Right atrium auricular region (tissue), 2 donors: ENCODE measurements at regions not wholly inside any gene's neighbourhood (a gene's known extent, or its start where the extent isn't known, plus 50 kb on each side); places are given as distances from the start of the nearest gene placed in this dataset.
"Not testable (repeated sequence)": the region's sequence is repeated elsewhere in the genome, so short reads cannot be mapped to it uniquely, and the experiment has no call there.

ENCODE experiments used
- DNase-seq: peaks from one replicate; pipeline ENCODE4 v3.0.0-alpha.2; 2019; ENCODE audit warnings: low spot score
- H3K27ac ChIP-seq, 2 donors: fragments of 200-600 bp; sonication (generic); 1 replicate in 1 of 2; 2 replicates in 1 of 2; pipeline ENCODE4 v1.5.1; 2016 to 2019
- H3K27me3 ChIP-seq, 2 donors: fragments of 200-600 bp; sonication (generic); one replicate each; pipeline versions ENCODE4 v1.5.1 to v1.6.0; 2017 to 2019
- H3K36me3 ChIP-seq: fragments of 200-600 bp; sonication (generic); one replicate; pipeline ENCODE4 v1.5.1; 2016
- H3K4me1 ChIP-seq, 2 donors: fragments of 200-600 bp; sonication (generic); one replicate each; pipeline versions ENCODE4 v1.5.1 to v1.6.0; 2017 to 2019
- H3K4me3 ChIP-seq, 2 donors: fragments of 200-600 bp; sonication (generic); 1 replicate in 1 of 2; 2 replicates in 1 of 2; pipeline ENCODE4 v1.5.1; 2017 to 2019; ENCODE audit warnings: mild to moderate bottlenecking in 1 of 2, moderate library complexity in 1 of 2
- H3K9me3 ChIP-seq, 2 donors: fragments of 200-600 bp; sonication (generic); one replicate each; pipeline ENCODE4 v1.5.1; 2019
- TF ChIP-seq, protein P1 (sequence below), 2 donors: fragments of 200-600 bp; sonication (generic); IDR thresholded peaks; one replicate each; pipeline ENCODE4 v1.5.1; 2019; ENCODE audit warnings: antibody characterized with exemption in 2 of 2

DNA sequence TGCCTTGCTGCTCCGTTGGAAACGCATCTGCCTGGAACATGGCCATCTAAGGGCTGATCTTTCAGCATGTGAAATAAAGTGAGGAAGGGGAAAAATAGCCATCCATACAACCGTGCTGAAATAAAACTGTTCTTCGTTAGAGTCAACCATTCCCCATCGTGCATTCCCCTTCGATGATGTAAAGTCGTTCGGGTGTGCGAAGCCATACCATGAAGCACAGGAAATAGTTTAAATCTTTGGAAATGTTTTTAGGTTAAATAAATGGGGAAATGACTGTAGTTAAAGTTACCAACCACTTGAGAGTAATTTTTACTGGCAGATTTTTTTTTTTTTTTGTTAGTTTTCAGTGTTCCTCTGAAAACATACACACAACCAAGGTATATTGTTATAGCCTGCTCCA lies 302.5 kb downstream of the SH3GL2 start:
- H3K9me3 ChIP-seq = no peaks in the 10 kb centered on the region
- no peaks in the 10 kb centered on the region for H3K4me1 ChIP-seq
- no peaks in the 10 kb centered on the region for H3K36me3 ChIP-seq
- no peaks in the 10 kb centered on the region for H3K27me3 ChIP-seq
- TF ChIP-seq, protein P1, sequence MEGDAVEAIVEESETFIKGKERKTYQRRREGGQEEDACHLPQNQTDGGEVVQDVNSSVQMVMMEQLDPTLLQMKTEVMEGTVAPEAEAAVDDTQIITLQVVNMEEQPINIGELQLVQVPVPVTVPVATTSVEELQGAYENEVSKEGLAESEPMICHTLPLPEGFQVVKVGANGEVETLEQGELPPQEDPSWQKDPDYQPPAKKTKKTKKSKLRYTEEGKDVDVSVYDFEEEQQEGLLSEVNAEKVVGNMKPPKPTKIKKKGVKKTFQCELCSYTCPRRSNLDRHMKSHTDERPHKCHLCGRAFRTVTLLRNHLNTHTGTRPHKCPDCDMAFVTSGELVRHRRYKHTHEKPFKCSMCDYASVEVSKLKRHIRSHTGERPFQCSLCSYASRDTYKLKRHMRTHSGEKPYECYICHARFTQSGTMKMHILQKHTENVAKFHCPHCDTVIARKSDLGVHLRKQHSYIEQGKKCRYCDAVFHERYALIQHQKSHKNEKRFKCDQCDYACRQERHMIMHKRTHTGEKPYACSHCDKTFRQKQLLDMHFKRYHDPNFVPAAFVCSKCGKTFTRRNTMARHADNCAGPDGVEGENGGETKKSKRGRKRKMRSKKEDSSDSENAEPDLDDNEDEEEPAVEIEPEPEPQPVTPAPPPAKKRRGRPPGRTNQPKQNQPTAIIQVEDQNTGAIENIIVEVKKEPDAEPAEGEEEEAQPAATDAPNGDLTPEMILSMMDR (IDR thresholded peaks at IDR 0.05) = no peak
- no peak for DNase-seq
- H3K4me3 ChIP-seq = no peak overlapping the region
- H3K27ac ChIP-seq = no peak overlapping the region

DNA sequence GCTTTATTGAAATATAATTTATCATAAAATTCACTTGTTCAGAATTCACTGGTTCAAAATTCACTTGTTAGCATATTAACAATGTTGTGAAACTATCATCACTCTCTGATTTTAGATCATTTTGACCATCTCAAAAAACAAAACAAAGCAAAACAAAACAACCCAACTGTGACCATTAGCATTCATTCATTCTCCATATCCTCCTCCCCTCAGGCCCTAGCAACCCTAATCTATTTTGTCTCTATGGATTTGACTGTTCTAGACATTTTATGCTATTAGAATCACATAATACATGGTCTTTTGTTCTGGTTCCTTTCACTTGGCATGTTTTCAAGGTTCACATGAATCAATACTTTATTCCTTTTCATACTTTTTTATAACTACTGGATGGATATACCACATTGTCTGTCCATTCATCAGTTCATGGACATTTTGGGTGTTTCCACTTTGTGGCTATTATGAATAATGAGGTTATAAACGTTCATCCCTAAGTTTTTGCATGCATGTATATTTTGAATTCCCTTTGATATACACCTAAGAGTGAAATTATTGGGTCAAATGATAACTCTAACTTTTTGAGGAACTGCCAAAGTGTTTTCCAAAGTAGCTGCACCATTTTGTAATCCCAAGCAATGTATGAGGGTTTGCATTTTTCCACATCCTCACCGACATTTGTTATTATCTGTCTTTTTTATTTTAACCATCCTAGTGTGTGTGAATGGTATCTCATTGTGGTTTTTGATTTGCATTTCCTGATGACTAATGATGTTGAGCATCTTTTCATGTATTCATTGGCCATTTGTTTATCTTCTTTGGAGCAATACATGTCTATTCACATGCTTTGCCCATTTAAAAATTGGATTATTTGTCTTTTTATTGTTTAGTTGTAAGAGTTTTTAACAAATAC lies 304.1 kb downstream of the SH3GL2 start:
- Histone ChIP-seq H3K9me3 (no peaks in the 10 kb centered on the region), H3K36me3 (no peaks in the 10 kb centered on the region), H3K4me3 (no peak overlapping the region), H3K27ac (no peak overlapping the region), H3K4me1 (no peaks in the 10 kb centered on the region), H3K27me3 (no peaks in the 10 kb centered on the region)
- no peak for DNase-seq
- TF ChIP-seq, protein P1 (IDR thresholded peaks at IDR 0.05) = no peak

DNA sequence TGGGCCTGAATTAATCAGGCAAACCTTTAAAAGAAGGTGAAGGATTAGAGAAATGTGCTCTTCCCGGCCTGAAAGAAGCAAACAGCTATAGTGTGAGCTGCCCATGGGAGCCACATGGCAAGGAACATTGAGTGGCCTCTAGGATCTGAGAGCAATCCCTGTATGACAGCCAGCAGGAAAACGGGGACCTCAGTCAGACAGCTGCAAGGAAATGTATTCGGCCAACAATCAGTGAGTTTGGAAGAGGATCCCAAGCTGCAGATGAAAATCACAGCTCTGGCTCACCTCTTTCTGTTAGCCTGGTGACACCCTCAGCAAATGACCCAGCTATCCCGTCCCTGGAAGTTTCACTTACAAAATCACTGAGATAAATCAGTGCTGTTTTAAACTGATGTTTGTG lies 309.2 kb downstream of the SH3GL2 start:
- Histone ChIP-seq H3K4me3 (no peak overlapping the region), H3K27me3 (no peaks in the 10 kb centered on the region), H3K27ac (no peak overlapping the region), H3K4me1 (no peaks in the 10 kb centered on the region), H3K9me3 (no peaks in the 10 kb centered on the region), H3K36me3 (no peaks in the 10 kb centered on the region)
- TF ChIP-seq, protein P1 (IDR thresholded peaks at IDR 0.05) = no peak
- no peak for DNase-seq

DNA sequence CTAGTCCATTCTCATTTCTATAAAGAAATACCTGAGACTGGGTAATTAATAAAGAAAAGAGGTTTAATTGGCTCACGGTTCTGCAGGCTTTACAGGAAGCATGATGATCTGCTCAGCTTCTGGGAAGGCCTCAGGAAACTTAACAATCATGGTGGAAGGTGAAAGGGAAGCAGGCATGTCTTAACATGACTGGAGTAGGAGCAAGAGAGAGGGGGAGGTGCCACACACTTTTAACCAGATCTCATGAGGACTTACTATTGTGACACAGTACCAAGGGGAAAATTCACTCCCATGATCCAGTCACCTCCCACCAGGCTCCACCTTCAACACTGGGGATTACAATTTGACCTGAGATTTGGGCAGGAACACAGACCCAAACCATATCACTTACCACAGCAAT lies 310.1 kb downstream of the SH3GL2 start:
- H3K27ac ChIP-seq, H3K4me1 ChIP-seq, H3K4me3 ChIP-seq, DNase-seq, H3K9me3 ChIP-seq, H3K36me3 ChIP-seq, H3K27me3 ChIP-seq: not testable (repeated sequence)

DNA sequence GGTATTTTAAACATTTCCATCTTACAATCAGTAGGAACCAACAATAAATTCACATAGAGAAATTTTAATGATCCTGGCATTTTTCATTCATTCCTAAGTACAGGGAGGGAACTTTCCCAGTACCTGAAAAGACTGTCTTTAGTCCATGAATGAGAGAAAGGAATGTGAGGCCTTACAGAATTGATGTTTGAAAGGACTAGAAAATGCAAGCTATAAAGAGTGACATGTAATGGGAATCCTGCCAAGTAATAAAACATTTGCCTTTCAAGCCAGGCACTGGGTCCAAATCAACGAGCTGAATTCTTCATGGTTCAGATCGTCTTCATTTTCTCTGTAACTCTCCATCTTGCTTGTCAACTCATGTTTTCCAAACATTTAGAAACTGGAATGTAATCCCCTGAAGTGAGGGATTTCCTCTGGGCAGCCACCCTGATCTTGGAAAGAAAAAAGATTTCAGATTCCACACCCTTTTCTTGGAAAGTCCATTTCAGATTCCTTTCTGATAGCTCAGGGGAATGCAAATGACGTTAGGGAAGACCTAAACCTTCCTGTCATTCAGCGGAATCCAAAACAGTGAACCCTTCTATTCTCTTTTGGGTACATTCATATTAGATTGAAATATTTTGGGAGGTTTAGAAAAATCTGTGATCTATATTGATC lies 315.8 kb downstream of the SH3GL2 start:
- TF ChIP-seq, protein P1 (IDR thresholded peaks at IDR 0.05) = no peak
- H3K27ac ChIP-seq = no peak overlapping the region
- H3K9me3 ChIP-seq = no peaks in the 10 kb centered on the region
- no peaks in the 10 kb centered on the region for H3K36me3 ChIP-seq
- no peaks in the 10 kb centered on the region for H3K4me1 ChIP-seq
- H3K27me3 ChIP-seq = no peaks in the 10 kb centered on the region
- no peak for DNase-seq
- H3K4me3 ChIP-seq = no peak overlapping the region

DNA sequence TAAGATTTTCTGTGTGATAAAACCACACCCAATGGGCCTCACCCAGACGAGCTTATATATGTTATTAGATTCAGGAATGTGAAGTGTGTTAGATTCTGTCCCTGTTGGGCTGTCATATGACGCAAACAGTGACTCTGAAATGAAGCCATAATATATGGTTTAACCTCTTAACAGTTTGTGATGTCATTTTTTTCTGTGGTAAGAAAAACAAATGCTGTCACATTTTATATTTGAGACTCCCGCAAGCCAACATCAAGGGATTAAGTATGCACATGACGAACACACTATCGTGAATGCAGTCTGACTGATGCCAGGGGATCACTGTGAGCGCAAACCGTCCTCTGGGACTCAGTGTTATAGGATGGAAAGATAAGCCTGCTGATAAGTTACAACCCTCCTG lies 321.7 kb downstream of the SH3GL2 start:
- TF ChIP-seq, protein P1 (IDR thresholded peaks at IDR 0.05) = no peak
- H3K4me3 ChIP-seq = no peak overlapping the region
- H3K27me3 ChIP-seq = no peaks in the 10 kb centered on the region
- no peak for DNase-seq
- H3K9me3 ChIP-seq = no peaks in the 10 kb centered on the region
- H3K36me3 ChIP-seq = no peaks in the 10 kb centered on the region
- no peak overlapping the region for H3K27ac ChIP-seq
- peaks cover 0 to under 1% of the 10 kb centered on the region in 2 donors for H3K4me1 ChIP-seq
